ENCODE measurements at regions not wholly inside any gene's neighbourhood (a gene's known extent, or its start where the extent isn't known, plus 50 kb on each side); places are given as distances from the start of the nearest gene placed in this dataset.

- no peaks in the 10 kb centered on the region for H3K36me3 ChIP-seq
- no peak overlapping the region for H3K4me3 ChIP-seq
- intact Hi-C loops (cut with DNase I) = no loop called here
- H3K9me3 ChIP-seq = no peaks in the 10 kb centered on the region
- H3K4me1 ChIP-seq (replicated peaks) = no peaks in the 10 kb centered on the region
- 98% methylated on average over 6 of the region's 6 CpGs for WGBS
- DNase-seq (ENCODE audit: low spot score) = no peak
- no peaks in the 10 kb centered on the region for H3K27me3 ChIP-seq (replicated peaks; ENCODE audit: insufficient read depth)
- TF ChIP-seq POLR2A (IDR thresholded peaks at IDR 0.05) = no peak
- TF ChIP-seq, protein P1, sequence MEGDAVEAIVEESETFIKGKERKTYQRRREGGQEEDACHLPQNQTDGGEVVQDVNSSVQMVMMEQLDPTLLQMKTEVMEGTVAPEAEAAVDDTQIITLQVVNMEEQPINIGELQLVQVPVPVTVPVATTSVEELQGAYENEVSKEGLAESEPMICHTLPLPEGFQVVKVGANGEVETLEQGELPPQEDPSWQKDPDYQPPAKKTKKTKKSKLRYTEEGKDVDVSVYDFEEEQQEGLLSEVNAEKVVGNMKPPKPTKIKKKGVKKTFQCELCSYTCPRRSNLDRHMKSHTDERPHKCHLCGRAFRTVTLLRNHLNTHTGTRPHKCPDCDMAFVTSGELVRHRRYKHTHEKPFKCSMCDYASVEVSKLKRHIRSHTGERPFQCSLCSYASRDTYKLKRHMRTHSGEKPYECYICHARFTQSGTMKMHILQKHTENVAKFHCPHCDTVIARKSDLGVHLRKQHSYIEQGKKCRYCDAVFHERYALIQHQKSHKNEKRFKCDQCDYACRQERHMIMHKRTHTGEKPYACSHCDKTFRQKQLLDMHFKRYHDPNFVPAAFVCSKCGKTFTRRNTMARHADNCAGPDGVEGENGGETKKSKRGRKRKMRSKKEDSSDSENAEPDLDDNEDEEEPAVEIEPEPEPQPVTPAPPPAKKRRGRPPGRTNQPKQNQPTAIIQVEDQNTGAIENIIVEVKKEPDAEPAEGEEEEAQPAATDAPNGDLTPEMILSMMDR (IDR thresholded peaks at IDR 0.05) = no peak
- TF ChIP-seq POLR2AphosphoS5 (IDR thresholded peaks at IDR 0.05) = no peak
- no peak overlapping the region for H3K27ac ChIP-seq
Observed at GRCh38 chr4:14752341-14753046, 249.8 kb upstream of the CPEB2 start.

- intact Hi-C loops (cut with DNase I) = no loop called here
Observed at GRCh38 chr4:14767142-14767541, 235.1 kb upstream of the CPEB2 start.

DNA sequence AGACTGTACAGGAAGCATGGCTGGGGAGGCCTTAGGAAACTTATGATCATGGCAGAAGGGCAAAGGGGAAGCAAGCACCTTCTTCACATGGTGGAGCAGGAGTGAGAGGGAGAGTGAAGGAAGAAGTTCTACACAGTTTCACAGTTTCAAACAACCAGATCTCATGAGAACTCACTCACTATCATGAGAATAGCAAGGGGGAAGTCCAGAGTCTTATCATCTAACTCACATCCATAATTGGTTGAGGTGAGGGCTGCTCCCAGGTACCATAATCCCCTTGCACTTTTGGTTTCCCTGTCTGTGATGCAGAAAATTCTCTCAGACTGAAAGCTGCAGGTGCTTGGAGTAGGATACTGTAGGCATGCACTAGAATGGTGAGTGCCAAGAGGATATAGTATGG, 233.8 kb upstream of the CPEB2 start:
- H3K9me3 ChIP-seq = no peaks in the 10 kb centered on the region
- TF ChIP-seq POLR2A (IDR thresholded peaks at IDR 0.05) = no peak
- H3K36me3 ChIP-seq = no peaks in the 10 kb centered on the region
- intact Hi-C loops (cut with DNase I) = no loop called here
- no peak overlapping the region for H3K27ac ChIP-seq
- H3K4me3 ChIP-seq = no peak overlapping the region
- H3K27me3 ChIP-seq (replicated peaks; ENCODE audit: insufficient read depth) = no peaks in the 10 kb centered on the region
- no peak for DNase-seq (ENCODE audit: low spot score)
- no peaks in the 10 kb centered on the region for H3K4me1 ChIP-seq (replicated peaks)

More at GRCh38 chr4:14767142-14767541, 235.1 kb upstream of the CPEB2 start:
- TF ChIP-seq POLR2AphosphoS5 (IDR thresholded peaks at IDR 0.05) (no peak), POLR2A (IDR thresholded peaks at IDR 0.05) (no peak)
- TF ChIP-seq, protein P1 (IDR thresholded peaks at IDR 0.05) = no peak
- no peaks in the 10 kb centered on the region for H3K27me3 ChIP-seq (replicated peaks; ENCODE audit: insufficient read depth)
- no peak overlapping the region for H3K4me3 ChIP-seq
- H3K4me1 ChIP-seq (replicated peaks) = no peaks in the 10 kb centered on the region
- H3K9me3 ChIP-seq = no peaks in the 10 kb centered on the region
- DNase-seq (ENCODE audit: low spot score) = no peak
- no peak overlapping the region for H3K27ac ChIP-seq
- no peaks in the 10 kb centered on the region for H3K36me3 ChIP-seq

DNA sequence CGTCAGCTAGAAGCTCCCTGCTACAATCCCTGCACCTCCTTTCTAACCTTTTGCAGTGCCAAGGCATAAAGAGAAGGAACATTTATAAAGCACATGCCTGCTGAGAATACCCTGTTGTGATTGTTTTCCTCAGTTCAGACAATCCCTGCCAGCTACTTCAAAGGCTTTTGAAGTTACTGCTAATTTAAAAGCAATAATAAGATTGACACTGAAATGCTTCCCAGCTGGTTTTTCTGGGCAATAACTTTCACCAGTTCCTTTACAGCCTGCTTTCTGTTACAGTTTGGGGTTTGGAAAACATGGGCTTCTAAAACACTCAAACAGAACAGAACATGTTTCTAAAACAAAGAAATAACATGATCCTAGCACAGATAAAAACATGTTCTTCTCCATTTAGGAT, 232.3 kb upstream of the CPEB2 start:
- H3K36me3 ChIP-seq = no peaks in the 10 kb centered on the region
- no peak overlapping the region for H3K4me3 ChIP-seq
- intact Hi-C loops (cut with DNase I) = no loop called here
- peak; percentile 74 for TF ChIP-seq POLR2AphosphoS5 (IDR thresholded peaks at IDR 0.05)
- TF ChIP-seq, protein P1 (IDR thresholded peaks at IDR 0.05) = no peak
- no peaks in the 10 kb centered on the region for H3K9me3 ChIP-seq
- peak; percentile 68 for DNase-seq (ENCODE audit: low spot score)
- H3K27me3 ChIP-seq (replicated peaks; ENCODE audit: insufficient read depth) = no peaks in the 10 kb centered on the region
- peak overlapping the region in 1 of 2 donors; percentile 42 for H3K27ac ChIP-seq
- WGBS = 0% methylated on average over 1 of the region's 1 CpG
- H3K4me1 ChIP-seq (replicated peaks) = no peaks in the 10 kb centered on the region

DNA sequence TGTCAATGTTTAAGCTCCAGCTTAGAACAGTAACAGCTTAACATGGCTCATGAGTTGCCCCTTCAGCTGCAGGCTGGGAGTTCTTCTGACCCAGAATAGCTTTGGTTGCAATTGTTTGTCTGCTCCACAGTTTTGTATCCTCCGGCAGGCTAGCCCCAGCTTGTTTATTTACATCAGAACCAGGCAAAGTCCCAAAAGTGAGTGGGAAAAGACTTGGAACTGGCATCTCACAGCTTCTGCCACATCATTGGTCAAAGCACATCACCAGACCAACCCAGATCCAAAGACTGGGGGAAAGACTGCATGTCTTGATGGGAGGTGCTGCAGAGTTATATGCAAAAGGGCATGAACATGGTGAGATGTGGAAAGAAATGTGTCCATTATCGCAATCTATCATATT, 231.2 kb upstream of the CPEB2 start:
- no peak overlapping the region for H3K4me3 ChIP-seq
- no peaks in the 10 kb centered on the region for H3K4me1 ChIP-seq (replicated peaks)
- no peak overlapping the region for H3K27ac ChIP-seq
- 51% methylated on average over 2 of the region's 2 CpGs for WGBS
- no peaks in the 10 kb centered on the region for H3K36me3 ChIP-seq
- no peaks in the 10 kb centered on the region for H3K27me3 ChIP-seq (replicated peaks; ENCODE audit: insufficient read depth)
- no peaks in the 10 kb centered on the region for H3K9me3 ChIP-seq
- TF ChIP-seq POLR2A (IDR thresholded peaks at IDR 0.05) = no peak
- TF ChIP-seq, protein P1 (IDR thresholded peaks at IDR 0.05) = no peak
- peak; percentile 11 for TF ChIP-seq POLR2AphosphoS5 (IDR thresholded peaks at IDR 0.05)
- peak; percentile 63 for DNase-seq (ENCODE audit: low spot score)
- intact Hi-C loops (cut with DNase I) = no loop called here
